ENCODE measurements at regions not wholly inside any gene's neighbourhood (a gene's known extent, or its start where the extent isn't known, plus 50 kb on each side); places are given as distances from the start of the nearest gene placed in this dataset.

DNA sequence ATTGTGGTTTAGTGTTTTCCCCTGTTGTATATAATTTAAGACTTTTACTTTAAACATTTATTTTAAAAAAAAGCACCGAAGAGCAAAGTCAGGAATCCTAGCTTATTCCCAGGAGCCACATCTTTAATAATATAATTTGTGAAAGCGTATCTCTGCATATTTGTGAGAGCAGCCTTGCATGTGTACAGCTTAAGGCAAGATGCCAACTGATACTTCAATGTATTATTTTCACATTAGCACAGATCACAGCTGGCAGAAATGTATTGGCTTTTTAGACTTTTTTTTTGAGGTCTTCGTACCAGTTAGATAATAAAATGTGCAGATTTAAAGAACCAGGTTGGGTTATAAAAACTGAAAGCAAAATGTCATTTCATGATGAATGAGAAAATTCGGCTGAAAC, 845.7 kb upstream of the POT1 start:
- no peaks in the 10 kb centered on the region for H3K9me3 ChIP-seq (replicated peaks in 1 of 3)
- H3K36me3 ChIP-seq (replicated peaks in 1 of 2), result no peaks in the 10 kb centered on the region
- TF ChIP-seq POLR2A (IDR thresholded peaks at IDR 0.05) (no peak), CTCF (IDR thresholded peaks at IDR 0.05) (no peak)
- WGBS, 4 donors, result 43 to 62% (median 48%) methylated on average over 4 of the region's 4 CpGs
- H3K4me3 ChIP-seq, result no peak overlapping the region
- no peaks in the 10 kb centered on the region for H3K27me3 ChIP-seq
- no peaks in the 10 kb centered on the region for H3K4me1 ChIP-seq (replicated peaks in 1 of 2)
- DNase-seq, result no peak
- intact Hi-C loops (cut with DNase I), result no loop called here
- no peak overlapping the region for H3K27ac ChIP-seq

- H3K27me3 ChIP-seq, result no peaks in the 10 kb centered on the region
- no peaks in the 10 kb centered on the region for H3K9me3 ChIP-seq (replicated peaks in 1 of 3)
- no peak for DNase-seq
- H3K27ac ChIP-seq, result no peak overlapping the region
- no peak overlapping the region for H3K4me3 ChIP-seq
- H3K4me1 ChIP-seq (replicated peaks in 1 of 2), result no peaks in the 10 kb centered on the region
- no peaks in the 10 kb centered on the region for H3K36me3 ChIP-seq (replicated peaks in 1 of 2)
- no peak for TF ChIP-seq POLR2A (IDR thresholded peaks at IDR 0.05)
- no peak for TF ChIP-seq CTCF (IDR thresholded peaks at IDR 0.05)
- 63 to 76% (median 74%) methylated on average over 19 of the region's 19 CpGs for WGBS, 4 donors
- intact Hi-C loops (cut with DNase I), result no loop called here
Observed at GRCh38 chr7:125773113-125773785, 843.6 kb upstream of the POT1 start.

GRCh38 chr7:125747966-125748365, 818.3 kb upstream of the POT1 start:
- H3K4me3 ChIP-seq, result no peak overlapping the region
- no peak for DNase-seq
- no peaks in the 10 kb centered on the region for H3K36me3 ChIP-seq (replicated peaks in 1 of 2)
- H3K9me3 ChIP-seq (replicated peaks in 1 of 3), result peaks cover 0 to 4% (median 0%) of the 10 kb centered on the region in 3 donors
- intact Hi-C loops (cut with DNase I), result no loop called here
- no peak for TF ChIP-seq POLR2A (IDR thresholded peaks at IDR 0.05)
- no peak overlapping the region for H3K27ac ChIP-seq
- H3K27me3 ChIP-seq, result no peaks in the 10 kb centered on the region
- H3K4me1 ChIP-seq (replicated peaks in 1 of 2), result no peaks in the 10 kb centered on the region

- WGBS, 4 donors, result 59 to 86% (median 71%) methylated on average over 2 of the region's 2 CpGs
- no peak overlapping the region for H3K27ac ChIP-seq
- H3K4me3 ChIP-seq, result no peak overlapping the region
- intact Hi-C loops (cut with DNase I), result no loop called here
- no peaks in the 10 kb centered on the region for H3K36me3 ChIP-seq (replicated peaks in 1 of 2)
- H3K9me3 ChIP-seq (replicated peaks in 1 of 3), result peaks cover 0 to 4% (median 0%) of the 10 kb centered on the region in 3 donors
- DNase-seq, result no peak
- H3K4me1 ChIP-seq (replicated peaks in 1 of 2), result no peaks in the 10 kb centered on the region
- H3K27me3 ChIP-seq, result no peaks in the 10 kb centered on the region
- TF ChIP-seq CTCF (IDR thresholded peaks at IDR 0.05) (no peak), POLR2A (IDR thresholded peaks at IDR 0.05) (no peak)
Observed at GRCh38 chr7:125746510-125746909, 816.9 kb upstream of the POT1 start.

GRCh38 chr7:125727215-125727614, 797.6 kb upstream of the POT1 start:
- WGBS, 4 donors, result 62 to 88% (median 71%) methylated on average over 1 of the region's 1 CpG
- Histone ChIP-seq H3K9me3 (replicated peaks in 1 of 3) (no peaks in the 10 kb centered on the region), H3K4me1 (replicated peaks in 1 of 2) (no peaks in the 10 kb centered on the region), H3K27me3 (no peaks in the 10 kb centered on the region), H3K36me3 (replicated peaks in 1 of 2) (no peaks in the 10 kb centered on the region), H3K27ac (no peak overlapping the region), H3K4me3 (no peak overlapping the region)
- no peak for DNase-seq
- intact Hi-C loops (cut with DNase I), result no loop called here
- TF ChIP-seq CTCF (IDR thresholded peaks at IDR 0.05) (no peak), POLR2A (IDR thresholded peaks at IDR 0.05) (no peak)

Measured in adrenal gland (tissue), 9 donors.